ENCODE measurements at regions not wholly inside any gene's neighbourhood (a gene's known extent, or its start where the extent isn't known, plus 50 kb on each side); places are given as distances from the start of the nearest gene placed in this dataset.

GRCh38 chr6:80939898-80940297 is 812.6 kb downstream of the TENT5A start:
- TF ChIP-seq CTCF (IDR thresholded peaks at IDR 0.05) (no peak), POLR2AphosphoS5 (IDR thresholded peaks at IDR 0.05; ENCODE audit: low read depth, low read length) (no peak), SIN3A (IDR thresholded peaks at IDR 0.05; ENCODE audit: borderline replicate concordance, insufficient read depth, low read depth, low read length) (no peak)
